ENCODE measurements at regions not wholly inside any gene's neighbourhood (a gene's known extent, or its start where the extent isn't known, plus 50 kb on each side); places are given as distances from the start of the nearest gene placed in this dataset.
"Not testable (repeated sequence)": the region's sequence is repeated elsewhere in the genome, so short reads cannot be mapped to it uniquely, and the experiment has no call there.

- not testable (repeated sequence) for H3K27me3 ChIP-seq (ENCODE audit: control insufficient read depth, insufficient read depth, low read length); H3K4me1 ChIP-seq (ENCODE audit: control insufficient read depth, insufficient read depth, low read length); H3K4me3 ChIP-seq (ENCODE audit: low read length); H3K36me3 ChIP-seq (ENCODE audit: control insufficient read depth, insufficient read depth, low read length); H3K27ac ChIP-seq (ENCODE audit: low read depth, low read length); H3K9ac ChIP-seq (ENCODE audit: low read length)
Observed at GRCh38 chr5:166640136-166640535, 1651.3 kb upstream of the WWC1 start.

- H3K36me3 ChIP-seq (ENCODE audit: control insufficient read depth, insufficient read depth, low read length): no peaks in the 10 kb centered on the region
Observed at GRCh38 chr5:166648736-166649135, 1642.7 kb upstream of the WWC1 start.

GRCh38 chr5:166649676-166650075, 1641.8 kb upstream of the WWC1 start:
- H3K27me3 ChIP-seq (ENCODE audit: control insufficient read depth, insufficient read depth, low read length): no peaks in the 10 kb centered on the region
- no peak overlapping the region for H3K9ac ChIP-seq (ENCODE audit: low read length)
- H3K4me3 ChIP-seq (ENCODE audit: low read length): no peak overlapping the region
- H3K4me1 ChIP-seq (ENCODE audit: control insufficient read depth, insufficient read depth, low read length): no peaks in the 10 kb centered on the region
- no peak overlapping the region for H3K27ac ChIP-seq (ENCODE audit: low read depth, low read length)
- no peaks in the 10 kb centered on the region for H3K36me3 ChIP-seq (ENCODE audit: control insufficient read depth, insufficient read depth, low read length)

More at GRCh38 chr5:166648736-166649135, 1642.7 kb upstream of the WWC1 start:
- Histone ChIP-seq H3K27me3 (ENCODE audit: control insufficient read depth, insufficient read depth, low read length) (no peaks in the 10 kb centered on the region), H3K27ac (ENCODE audit: low read depth, low read length) (no peak overlapping the region), H3K9ac (ENCODE audit: low read length) (no peak overlapping the region), H3K4me3 (ENCODE audit: low read length) (no peak overlapping the region), H3K4me1 (ENCODE audit: control insufficient read depth, insufficient read depth, low read length) (no peaks in the 10 kb centered on the region)

GRCh38 chr5:166651234-166651633, 1640.2 kb upstream of the WWC1 start:
- Histone ChIP-seq H3K27me3 (ENCODE audit: control insufficient read depth, insufficient read depth, low read length) (no peaks in the 10 kb centered on the region), H3K36me3 (ENCODE audit: control insufficient read depth, insufficient read depth, low read length) (no peaks in the 10 kb centered on the region), H3K4me3 (ENCODE audit: low read length) (no peak overlapping the region), H3K9ac (ENCODE audit: low read length) (no peak overlapping the region), H3K27ac (ENCODE audit: low read depth, low read length) (no peak overlapping the region), H3K4me1 (ENCODE audit: control insufficient read depth, insufficient read depth, low read length) (no peaks in the 10 kb centered on the region)

- Histone ChIP-seq H3K36me3 (ENCODE audit: control insufficient read depth, insufficient read depth, low read length) (no peaks in the 10 kb centered on the region), H3K27me3 (ENCODE audit: control insufficient read depth, insufficient read depth, low read length) (no peaks in the 10 kb centered on the region), H3K9ac (ENCODE audit: low read length) (no peak overlapping the region), H3K4me1 (ENCODE audit: control insufficient read depth, insufficient read depth, low read length) (no peaks in the 10 kb centered on the region), H3K27ac (ENCODE audit: low read depth, low read length) (no peak overlapping the region), H3K4me3 (ENCODE audit: low read length) (no peak overlapping the region)
Observed at GRCh38 chr5:166671811-166672210, 1619.6 kb upstream of the WWC1 start.

GRCh38 chr5:166672431-166672830, 1619.0 kb upstream of the WWC1 start:
- Histone ChIP-seq H3K27me3 (ENCODE audit: control insufficient read depth, insufficient read depth, low read length) (no peaks in the 10 kb centered on the region), H3K36me3 (ENCODE audit: control insufficient read depth, insufficient read depth, low read length) (no peaks in the 10 kb centered on the region), H3K4me3 (ENCODE audit: low read length) (no peak overlapping the region), H3K9ac (ENCODE audit: low read length) (no peak overlapping the region), H3K4me1 (ENCODE audit: control insufficient read depth, insufficient read depth, low read length) (no peaks in the 10 kb centered on the region), H3K27ac (ENCODE audit: low read depth, low read length) (no peak overlapping the region)

- no peak overlapping the region for H3K27ac ChIP-seq (ENCODE audit: low read depth, low read length)
- H3K9ac ChIP-seq (ENCODE audit: low read length): no peak overlapping the region
- no peaks in the 10 kb centered on the region for H3K27me3 ChIP-seq (ENCODE audit: control insufficient read depth, insufficient read depth, low read length)
- no peak overlapping the region for H3K4me3 ChIP-seq (ENCODE audit: low read length)
- H3K4me1 ChIP-seq (ENCODE audit: control insufficient read depth, insufficient read depth, low read length): no peaks in the 10 kb centered on the region
- no peaks in the 10 kb centered on the region for H3K36me3 ChIP-seq (ENCODE audit: control insufficient read depth, insufficient read depth, low read length)
Observed at GRCh38 chr5:166677891-166678290, 1613.6 kb upstream of the WWC1 start.

GRCh38 chr5:166679331-166679730, 1612.1 kb upstream of the WWC1 start:
- H3K9ac ChIP-seq (ENCODE audit: low read length): no peak overlapping the region
- H3K4me3 ChIP-seq (ENCODE audit: low read length): no peak overlapping the region
- H3K4me1 ChIP-seq (ENCODE audit: control insufficient read depth, insufficient read depth, low read length): no peaks in the 10 kb centered on the region
- H3K27ac ChIP-seq (ENCODE audit: low read depth, low read length): no peak overlapping the region
- no peaks in the 10 kb centered on the region for H3K27me3 ChIP-seq (ENCODE audit: control insufficient read depth, insufficient read depth, low read length)
- no peaks in the 10 kb centered on the region for H3K36me3 ChIP-seq (ENCODE audit: control insufficient read depth, insufficient read depth, low read length)

GRCh38 chr5:166695326-166695725, 1596.1 kb upstream of the WWC1 start:
- no peak overlapping the region for H3K9ac ChIP-seq (ENCODE audit: low read length)
- no peak overlapping the region for H3K4me3 ChIP-seq (ENCODE audit: low read length)
- H3K27ac ChIP-seq (ENCODE audit: low read depth, low read length): no peak overlapping the region
- H3K27me3 ChIP-seq (ENCODE audit: control insufficient read depth, insufficient read depth, low read length): no peaks in the 10 kb centered on the region
- H3K36me3 ChIP-seq (ENCODE audit: control insufficient read depth, insufficient read depth, low read length): no peaks in the 10 kb centered on the region
- no peaks in the 10 kb centered on the region for H3K4me1 ChIP-seq (ENCODE audit: control insufficient read depth, insufficient read depth, low read length)

- H3K27ac ChIP-seq (ENCODE audit: low read depth, low read length): no peak overlapping the region
Observed at GRCh38 chr5:166708291-166708690, 1583.2 kb upstream of the WWC1 start.

GRCh38 chr5:166709691-166710090, 1581.8 kb upstream of the WWC1 start:
- H3K27me3 ChIP-seq (ENCODE audit: control insufficient read depth, insufficient read depth, low read length): no peaks in the 10 kb centered on the region

More at GRCh38 chr5:166708291-166708690, 1583.2 kb upstream of the WWC1 start:
- Histone ChIP-seq H3K36me3 (ENCODE audit: control insufficient read depth, insufficient read depth, low read length) (no peaks in the 10 kb centered on the region), H3K4me1 (ENCODE audit: control insufficient read depth, insufficient read depth, low read length) (no peaks in the 10 kb centered on the region), H3K4me3 (ENCODE audit: low read length) (no peak overlapping the region), H3K9ac (ENCODE audit: low read length) (no peak overlapping the region), H3K27me3 (ENCODE audit: control insufficient read depth, insufficient read depth, low read length) (no peaks in the 10 kb centered on the region)

GRCh38 chr5:166710271-166710670, 1581.2 kb upstream of the WWC1 start:
- Histone ChIP-seq H3K9ac (ENCODE audit: low read length) (no peak overlapping the region), H3K27ac (ENCODE audit: low read depth, low read length) (no peak overlapping the region), H3K36me3 (ENCODE audit: control insufficient read depth, insufficient read depth, low read length) (no peaks in the 10 kb centered on the region), H3K4me1 (ENCODE audit: control insufficient read depth, insufficient read depth, low read length) (no peaks in the 10 kb centered on the region), H3K4me3 (ENCODE audit: low read length) (no peak overlapping the region), H3K27me3 (ENCODE audit: control insufficient read depth, insufficient read depth, low read length) (no peaks in the 10 kb centered on the region)

More at GRCh38 chr5:166709691-166710090, 1581.8 kb upstream of the WWC1 start:
- Histone ChIP-seq H3K36me3 (ENCODE audit: control insufficient read depth, insufficient read depth, low read length) (no peaks in the 10 kb centered on the region), H3K9ac (ENCODE audit: low read length) (no peak overlapping the region), H3K27ac (ENCODE audit: low read depth, low read length) (no peak overlapping the region), H3K4me3 (ENCODE audit: low read length) (no peak overlapping the region), H3K4me1 (ENCODE audit: control insufficient read depth, insufficient read depth, low read length) (no peaks in the 10 kb centered on the region)

GRCh38 chr5:166712447-166713185, 1578.8 kb upstream of the WWC1 start:
- no peak overlapping the region for H3K4me3 ChIP-seq (ENCODE audit: low read length)
- H3K4me1 ChIP-seq (ENCODE audit: control insufficient read depth, insufficient read depth, low read length): no peaks in the 10 kb centered on the region
- no peak overlapping the region for H3K9ac ChIP-seq (ENCODE audit: low read length)
- H3K27ac ChIP-seq (ENCODE audit: low read depth, low read length): no peak overlapping the region
- no peaks in the 10 kb centered on the region for H3K36me3 ChIP-seq (ENCODE audit: control insufficient read depth, insufficient read depth, low read length)
- no peaks in the 10 kb centered on the region for H3K27me3 ChIP-seq (ENCODE audit: control insufficient read depth, insufficient read depth, low read length)

Data from rectal smooth muscle tissue (tissue), 1 donor.